ENCODE measurements at regions not wholly inside any gene's neighbourhood (a gene's known extent, or its start where the extent isn't known, plus 50 kb on each side); places are given as distances from the start of the nearest gene placed in this dataset.

GRCh38 chr14:104315169-104315568 lies 176.8 kb downstream of the KIF26A start:
- 82% methylated on average over 10 of the region's 14 CpGs for WGBS (ENCODE audit: insufficient coverage)
- Histone ChIP-seq H3K27me3 (ENCODE audit: control insufficient read depth, insufficient read depth, low read length) (peaks cover 2% of the 10 kb centered on the region), H3K27ac (ENCODE audit: low read length) (no peak overlapping the region), H3K9me3 (replicated peaks; ENCODE audit: control insufficient read depth, low read depth, low read length) (no peaks in the 10 kb centered on the region), H3K4me3 (ENCODE audit: low read length) (no peak overlapping the region), H3K4me1 (ENCODE audit: control insufficient read depth, insufficient read depth, low read length) (no peaks in the 10 kb centered on the region), H3K36me3 (ENCODE audit: control insufficient read depth, insufficient read depth, low read length) (no peaks in the 10 kb centered on the region)
- DNase-seq, result no peak

GRCh38 chr14:104315625-104316024 lies 177.2 kb downstream of the KIF26A start:
- H3K4me1 ChIP-seq (ENCODE audit: control insufficient read depth, insufficient read depth, low read length), result peaks cover 1% of the 10 kb centered on the region
- no peak for DNase-seq
- peaks cover 1% of the 10 kb centered on the region for H3K27me3 ChIP-seq (ENCODE audit: control insufficient read depth, insufficient read depth, low read length)
- no peak overlapping the region for H3K4me3 ChIP-seq (ENCODE audit: low read length)
- no peaks in the 10 kb centered on the region for H3K9me3 ChIP-seq (replicated peaks; ENCODE audit: control insufficient read depth, low read depth, low read length)
- WGBS (ENCODE audit: insufficient coverage), result 56% methylated on average over 1 of the region's 2 CpGs
- H3K36me3 ChIP-seq (ENCODE audit: control insufficient read depth, insufficient read depth, low read length), result no peaks in the 10 kb centered on the region
- no peak overlapping the region for H3K27ac ChIP-seq (ENCODE audit: low read length)

- Histone ChIP-seq H3K4me3 (ENCODE audit: low read length) (no peak overlapping the region), H3K4me1 (ENCODE audit: control insufficient read depth, insufficient read depth, low read length) (peaks cover 5% of the 10 kb centered on the region), H3K36me3 (ENCODE audit: control insufficient read depth, insufficient read depth, low read length) (no peaks in the 10 kb centered on the region), H3K9me3 (replicated peaks; ENCODE audit: control insufficient read depth, low read depth, low read length) (no peaks in the 10 kb centered on the region), H3K27me3 (ENCODE audit: control insufficient read depth, insufficient read depth, low read length) (peaks cover 7% of the 10 kb centered on the region), H3K27ac (ENCODE audit: low read length) (no peak overlapping the region)
- no peak for DNase-seq
- 90% methylated on average over 19 of the region's 20 CpGs for WGBS (ENCODE audit: insufficient coverage)
Observed at GRCh38 chr14:104316121-104316722, 177.8 kb downstream of the KIF26A start.

GRCh38 chr14:104316723-104317491 lies 178.5 kb downstream of the KIF26A start:
- Histone ChIP-seq H3K27me3 (ENCODE audit: control insufficient read depth, insufficient read depth, low read length) (peaks cover 14% of the 10 kb centered on the region), H3K4me1 (ENCODE audit: control insufficient read depth, insufficient read depth, low read length) (peaks cover 5% of the 10 kb centered on the region), H3K9me3 (replicated peaks; ENCODE audit: control insufficient read depth, low read depth, low read length) (no peaks in the 10 kb centered on the region), H3K27ac (ENCODE audit: low read length) (no peak overlapping the region), H3K36me3 (ENCODE audit: control insufficient read depth, insufficient read depth, low read length) (no peaks in the 10 kb centered on the region), H3K4me3 (ENCODE audit: low read length) (no peak overlapping the region)
- no peak for DNase-seq
- 73% methylated on average over 8 of the region's 12 CpGs for WGBS (ENCODE audit: insufficient coverage)

GRCh38 chr14:104317492-104317805 lies 179.1 kb downstream of the KIF26A start:
- Histone ChIP-seq H3K4me1 (ENCODE audit: control insufficient read depth, insufficient read depth, low read length) (peaks cover 5% of the 10 kb centered on the region), H3K27ac (ENCODE audit: low read length) (no peak overlapping the region), H3K9me3 (replicated peaks; ENCODE audit: control insufficient read depth, low read depth, low read length) (no peaks in the 10 kb centered on the region), H3K36me3 (ENCODE audit: control insufficient read depth, insufficient read depth, low read length) (no peaks in the 10 kb centered on the region), H3K27me3 (ENCODE audit: control insufficient read depth, insufficient read depth, low read length) (peaks cover 15% of the 10 kb centered on the region), H3K4me3 (ENCODE audit: low read length) (no peak overlapping the region)
- 74% methylated on average over 13 of the region's 18 CpGs for WGBS (ENCODE audit: insufficient coverage)
- no peak for DNase-seq

GRCh38 chr14:104317975-104318557 lies 179.7 kb downstream of the KIF26A start:
- no peak for DNase-seq
- Histone ChIP-seq H3K27me3 (ENCODE audit: control insufficient read depth, insufficient read depth, low read length) (peaks cover 21% of the 10 kb centered on the region), H3K4me3 (ENCODE audit: low read length) (no peak overlapping the region), H3K36me3 (ENCODE audit: control insufficient read depth, insufficient read depth, low read length) (no peaks in the 10 kb centered on the region), H3K27ac (ENCODE audit: low read length) (no peak overlapping the region), H3K9me3 (replicated peaks; ENCODE audit: control insufficient read depth, low read depth, low read length) (no peaks in the 10 kb centered on the region), H3K4me1 (ENCODE audit: control insufficient read depth, insufficient read depth, low read length) (peaks cover 5% of the 10 kb centered on the region)
- 83% methylated on average over 5 of the region's 18 CpGs for WGBS (ENCODE audit: insufficient coverage)

GRCh38 chr14:104318558-104319490 lies 180.4 kb downstream of the KIF26A start:
- Histone ChIP-seq H3K27ac (ENCODE audit: low read length) (no peak overlapping the region), H3K4me3 (ENCODE audit: low read length) (no peak overlapping the region), H3K4me1 (ENCODE audit: control insufficient read depth, insufficient read depth, low read length) (peaks cover 5% of the 10 kb centered on the region), H3K36me3 (ENCODE audit: control insufficient read depth, insufficient read depth, low read length) (no peaks in the 10 kb centered on the region), H3K27me3 (ENCODE audit: control insufficient read depth, insufficient read depth, low read length) (peaks cover 25% of the 10 kb centered on the region), H3K9me3 (replicated peaks; ENCODE audit: control insufficient read depth, low read depth, low read length) (no peaks in the 10 kb centered on the region)
- DNase-seq, result no peak
- WGBS (ENCODE audit: insufficient coverage), result 78% methylated on average over 21 of the region's 25 CpGs

GRCh38 chr14:104319491-104320241 lies 181.3 kb downstream of the KIF26A start:
- no peaks in the 10 kb centered on the region for H3K9me3 ChIP-seq (replicated peaks; ENCODE audit: control insufficient read depth, low read depth, low read length)
- H3K27ac ChIP-seq (ENCODE audit: low read length), result no peak overlapping the region
- peaks cover 25% of the 10 kb centered on the region for H3K27me3 ChIP-seq (ENCODE audit: control insufficient read depth, insufficient read depth, low read length)
- H3K36me3 ChIP-seq (ENCODE audit: control insufficient read depth, insufficient read depth, low read length), result no peaks in the 10 kb centered on the region
- WGBS (ENCODE audit: insufficient coverage), result 86% methylated on average over 13 of the region's 23 CpGs
- no peak overlapping the region for H3K4me3 ChIP-seq (ENCODE audit: low read length)
- no peak for DNase-seq
- peaks cover 5% of the 10 kb centered on the region for H3K4me1 ChIP-seq (ENCODE audit: control insufficient read depth, insufficient read depth, low read length)

GRCh38 chr14:104320611-104321086 lies 182.3 kb downstream of the KIF26A start:
- Histone ChIP-seq H3K27me3 (ENCODE audit: control insufficient read depth, insufficient read depth, low read length) (peaks cover 25% of the 10 kb centered on the region), H3K27ac (ENCODE audit: low read length) (no peak overlapping the region), H3K4me3 (ENCODE audit: low read length) (no peak overlapping the region), H3K9me3 (replicated peaks; ENCODE audit: control insufficient read depth, low read depth, low read length) (no peaks in the 10 kb centered on the region), H3K4me1 (ENCODE audit: control insufficient read depth, insufficient read depth, low read length) (peaks cover 5% of the 10 kb centered on the region), H3K36me3 (ENCODE audit: control insufficient read depth, insufficient read depth, low read length) (no peaks in the 10 kb centered on the region)
- DNase-seq, result no peak
- WGBS (ENCODE audit: insufficient coverage), result 11% methylated on average over 17 of the region's 20 CpGs

Measured in muscle of leg (tissue), 3 donors.